ENCODE measurements at regions not wholly inside any gene's neighbourhood (a gene's known extent, or its start where the extent isn't known, plus 50 kb on each side); places are given as distances from the start of the nearest gene placed in this dataset.

DNA sequence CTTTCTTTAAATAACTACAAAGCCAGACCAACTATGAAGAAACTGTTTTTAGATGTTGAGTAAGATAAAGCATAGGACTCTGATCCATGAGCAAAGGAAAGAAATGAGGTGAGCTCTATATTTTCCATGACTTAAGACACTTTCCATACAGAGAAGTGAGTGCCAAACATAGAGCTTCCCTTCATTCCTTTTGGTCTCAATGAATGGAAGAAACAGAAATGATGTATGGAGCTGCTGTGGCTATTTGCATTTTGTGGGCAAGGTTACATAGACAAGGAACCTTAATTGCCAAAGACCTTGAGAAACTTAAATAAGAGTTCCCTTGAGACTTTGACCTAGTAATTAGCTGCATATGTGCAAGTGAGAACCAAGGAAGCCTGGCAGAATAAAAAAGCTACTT, 1152.2 kb downstream of the XPNPEP1 start:
- no peak overlapping the region for H3K9ac ChIP-seq (ENCODE audit: low read length)
- H3K4me1 ChIP-seq (ENCODE audit: insufficient read depth, low read length): no peaks in the 10 kb centered on the region
- H3K4me3 ChIP-seq (ENCODE audit: low read depth in 1 of 2, low read length in 2 of 2): no peak overlapping the region
- H3K36me3 ChIP-seq (ENCODE audit: insufficient read depth, low read length): no peaks in the 10 kb centered on the region
- no peaks in the 10 kb centered on the region for H3K27me3 ChIP-seq (ENCODE audit: control insufficient read depth in 1 of 2, insufficient read depth in 2 of 2, low read length in 2 of 2)
- no peaks in the 10 kb centered on the region for H3K9me3 ChIP-seq (ENCODE audit: low read length)
- no peak overlapping the region for H3K27ac ChIP-seq (ENCODE audit: low read depth, low read length)

- H3K4me1 ChIP-seq (ENCODE audit: insufficient read depth, low read length): no peaks in the 10 kb centered on the region
- H3K36me3 ChIP-seq (ENCODE audit: insufficient read depth, low read length): no peaks in the 10 kb centered on the region
- H3K9ac ChIP-seq (ENCODE audit: low read length): no peak overlapping the region
- H3K9me3 ChIP-seq (ENCODE audit: low read length): no peaks in the 10 kb centered on the region
- no peak overlapping the region for H3K4me3 ChIP-seq (ENCODE audit: low read depth in 1 of 2, low read length in 2 of 2)
- no peaks in the 10 kb centered on the region for H3K27me3 ChIP-seq (ENCODE audit: control insufficient read depth in 1 of 2, insufficient read depth in 2 of 2, low read length in 2 of 2)
- H3K27ac ChIP-seq (ENCODE audit: low read depth, low read length): no peak overlapping the region
Observed at GRCh38 chr10:108765794-108766193, 1157.5 kb downstream of the XPNPEP1 start.

- no peaks in the 10 kb centered on the region for H3K36me3 ChIP-seq (ENCODE audit: insufficient read depth, low read length)
- H3K4me3 ChIP-seq (ENCODE audit: low read depth in 1 of 2, low read length in 2 of 2): no peak overlapping the region
- H3K4me1 ChIP-seq (ENCODE audit: insufficient read depth, low read length): no peaks in the 10 kb centered on the region
- no peaks in the 10 kb centered on the region for H3K9me3 ChIP-seq (ENCODE audit: low read length)
- no peak overlapping the region for H3K9ac ChIP-seq (ENCODE audit: low read length)
- no peak overlapping the region for H3K27ac ChIP-seq (ENCODE audit: low read depth, low read length)
- H3K27me3 ChIP-seq (ENCODE audit: control insufficient read depth in 1 of 2, insufficient read depth in 2 of 2, low read length in 2 of 2): no peaks in the 10 kb centered on the region
Observed at GRCh38 chr10:108757946-108758345, 1165.4 kb downstream of the XPNPEP1 start.

- H3K9me3 ChIP-seq (ENCODE audit: low read length): no peaks in the 10 kb centered on the region
- no peak overlapping the region for H3K27ac ChIP-seq (ENCODE audit: low read depth, low read length)
- H3K4me3 ChIP-seq (ENCODE audit: low read depth in 1 of 2, low read length in 2 of 2): no peak overlapping the region
- H3K9ac ChIP-seq (ENCODE audit: low read length): no peak overlapping the region
- H3K27me3 ChIP-seq (ENCODE audit: control insufficient read depth in 1 of 2, insufficient read depth in 2 of 2, low read length in 2 of 2): no peaks in the 10 kb centered on the region
- H3K36me3 ChIP-seq (ENCODE audit: insufficient read depth, low read length): no peaks in the 10 kb centered on the region
- no peaks in the 10 kb centered on the region for H3K4me1 ChIP-seq (ENCODE audit: insufficient read depth, low read length)
Observed at GRCh38 chr10:108755646-108756045, 1167.7 kb downstream of the XPNPEP1 start.

DNA sequence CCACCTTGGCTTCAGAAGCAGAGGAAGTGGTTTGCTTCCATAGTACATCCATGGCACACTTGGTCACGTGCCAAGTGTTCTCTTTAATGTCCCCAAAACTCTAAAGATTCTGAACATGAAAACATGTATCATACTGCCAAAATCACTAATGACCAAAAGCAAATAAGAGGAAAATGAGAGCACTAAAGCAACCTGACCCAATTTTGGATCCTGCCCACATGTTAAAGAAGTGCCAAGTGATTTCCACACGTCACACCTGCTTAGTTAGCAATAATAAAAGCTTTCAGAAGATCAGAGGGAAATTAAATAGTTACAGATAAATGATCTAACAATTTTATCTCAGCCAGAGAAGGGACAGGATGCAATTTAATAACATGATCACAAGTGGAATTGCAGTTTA, 1170.0 kb downstream of the XPNPEP1 start:
- no peaks in the 10 kb centered on the region for H3K27me3 ChIP-seq (ENCODE audit: control insufficient read depth in 1 of 2, insufficient read depth in 2 of 2, low read length in 2 of 2)
- H3K4me3 ChIP-seq (ENCODE audit: low read depth in 1 of 2, low read length in 2 of 2): no peak overlapping the region
- H3K9me3 ChIP-seq (ENCODE audit: low read length): no peaks in the 10 kb centered on the region

DNA sequence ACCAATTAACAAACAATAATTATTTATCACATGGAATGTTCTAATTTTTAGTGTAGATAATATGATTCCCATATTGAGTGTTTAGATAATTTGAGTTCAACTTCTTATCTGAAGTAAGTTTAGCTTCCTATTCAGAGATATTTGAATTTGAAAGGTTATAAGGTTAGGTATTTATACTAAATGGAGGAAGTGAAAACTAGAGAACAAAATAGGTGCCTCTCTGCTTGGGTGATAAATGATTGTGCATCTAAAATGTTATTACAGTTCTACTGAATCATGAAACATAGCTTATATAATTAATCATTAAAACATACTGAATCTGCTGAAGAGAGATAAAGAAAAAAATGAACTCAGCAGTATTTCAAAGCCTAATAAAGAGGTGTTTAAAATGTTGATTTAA, 1174.3 kb downstream of the XPNPEP1 start:
- no peaks in the 10 kb centered on the region for H3K27me3 ChIP-seq (ENCODE audit: control insufficient read depth in 1 of 2, insufficient read depth in 2 of 2, low read length in 2 of 2)

More for the DNA sequence above, 1170.0 kb downstream of the XPNPEP1 start:
- no peaks in the 10 kb centered on the region for H3K4me1 ChIP-seq (ENCODE audit: insufficient read depth, low read length)
- no peaks in the 10 kb centered on the region for H3K36me3 ChIP-seq (ENCODE audit: insufficient read depth, low read length)
- no peak overlapping the region for H3K27ac ChIP-seq (ENCODE audit: low read depth, low read length)
- no peak overlapping the region for H3K9ac ChIP-seq (ENCODE audit: low read length)

DNA sequence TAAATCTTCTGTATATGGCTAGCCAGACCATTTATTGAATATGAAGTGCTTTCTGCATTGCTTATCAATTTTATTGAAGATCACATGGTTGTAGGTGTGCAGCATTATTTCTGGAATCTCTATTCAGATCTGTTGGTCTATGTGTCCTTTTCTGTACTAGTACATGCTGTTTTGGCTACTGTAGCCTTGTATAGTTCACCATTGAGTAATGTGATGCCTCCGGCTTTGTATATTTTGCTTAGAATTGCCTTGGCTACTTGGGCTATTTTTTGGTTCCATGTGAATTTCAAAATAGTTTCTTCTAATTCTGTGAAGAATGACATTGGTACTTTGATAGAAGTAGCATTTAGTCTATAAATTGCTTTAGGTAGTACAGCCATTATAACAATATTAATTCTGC, 1187.2 kb downstream of the XPNPEP1 start:
- Histone ChIP-seq H3K4me3 (ENCODE audit: low read depth in 1 of 2, low read length in 2 of 2) (no peak overlapping the region), H3K36me3 (ENCODE audit: insufficient read depth, low read length) (no peaks in the 10 kb centered on the region), H3K27me3 (ENCODE audit: control insufficient read depth in 1 of 2, insufficient read depth in 2 of 2, low read length in 2 of 2) (no peaks in the 10 kb centered on the region), H3K27ac (ENCODE audit: low read depth, low read length) (no peak overlapping the region), H3K9me3 (ENCODE audit: low read length) (no peaks in the 10 kb centered on the region), H3K9ac (ENCODE audit: low read length) (no peak overlapping the region), H3K4me1 (ENCODE audit: insufficient read depth, low read length) (no peaks in the 10 kb centered on the region)

More for the DNA sequence above, 1174.3 kb downstream of the XPNPEP1 start:
- Histone ChIP-seq H3K9ac (ENCODE audit: low read length) (no peak overlapping the region), H3K27ac (ENCODE audit: low read depth, low read length) (no peak overlapping the region), H3K4me3 (ENCODE audit: low read depth in 1 of 2, low read length in 2 of 2) (no peak overlapping the region), H3K4me1 (ENCODE audit: insufficient read depth, low read length) (no peaks in the 10 kb centered on the region), H3K9me3 (ENCODE audit: low read length) (no peaks in the 10 kb centered on the region), H3K36me3 (ENCODE audit: insufficient read depth, low read length) (no peaks in the 10 kb centered on the region)

- no peaks in the 10 kb centered on the region for H3K9me3 ChIP-seq (ENCODE audit: low read length)
- no peaks in the 10 kb centered on the region for H3K27me3 ChIP-seq (ENCODE audit: control insufficient read depth in 1 of 2, insufficient read depth in 2 of 2, low read length in 2 of 2)
- H3K4me1 ChIP-seq (ENCODE audit: insufficient read depth, low read length): no peaks in the 10 kb centered on the region
- no peak overlapping the region for H3K27ac ChIP-seq (ENCODE audit: low read depth, low read length)
- no peaks in the 10 kb centered on the region for H3K36me3 ChIP-seq (ENCODE audit: insufficient read depth, low read length)
- H3K9ac ChIP-seq (ENCODE audit: low read length): no peak overlapping the region
- no peak overlapping the region for H3K4me3 ChIP-seq (ENCODE audit: low read depth in 1 of 2, low read length in 2 of 2)
Observed at GRCh38 chr10:108735380-108735779, 1187.9 kb downstream of the XPNPEP1 start.

- H3K27ac ChIP-seq (ENCODE audit: low read depth, low read length): no peak overlapping the region
- no peaks in the 10 kb centered on the region for H3K9me3 ChIP-seq (ENCODE audit: low read length)
- no peaks in the 10 kb centered on the region for H3K36me3 ChIP-seq (ENCODE audit: insufficient read depth, low read length)
- no peaks in the 10 kb centered on the region for H3K27me3 ChIP-seq (ENCODE audit: control insufficient read depth in 1 of 2, insufficient read depth in 2 of 2, low read length in 2 of 2)
- H3K4me3 ChIP-seq (ENCODE audit: low read depth in 1 of 2, low read length in 2 of 2): no peak overlapping the region
- no peaks in the 10 kb centered on the region for H3K4me1 ChIP-seq (ENCODE audit: insufficient read depth, low read length)
- no peak overlapping the region for H3K9ac ChIP-seq (ENCODE audit: low read length)
Observed at GRCh38 chr10:108721874-108722273, 1201.4 kb downstream of the XPNPEP1 start.

DNA sequence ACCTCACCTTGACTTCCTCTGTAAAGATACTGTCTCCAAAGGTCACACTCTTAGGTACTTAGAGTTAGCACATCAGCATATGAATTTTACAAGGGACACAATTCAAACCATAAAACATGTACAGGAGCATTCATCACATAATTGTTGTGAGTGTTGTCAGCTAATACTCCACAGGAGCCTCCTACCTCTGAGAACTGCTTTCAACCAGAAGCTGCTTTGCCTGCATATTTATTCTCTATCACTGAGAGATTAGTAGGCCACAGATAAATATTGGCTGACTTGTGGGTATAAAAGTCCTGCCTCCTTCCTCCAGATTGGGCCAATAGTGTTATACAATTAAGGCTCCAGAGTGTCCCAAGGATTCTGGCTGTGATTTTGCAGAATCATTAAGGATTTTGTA, 1207.0 kb downstream of the XPNPEP1 start:
- Histone ChIP-seq H3K4me3 (ENCODE audit: low read depth in 1 of 2, low read length in 2 of 2) (no peak overlapping the region), H3K4me1 (ENCODE audit: insufficient read depth, low read length) (no peaks in the 10 kb centered on the region), H3K9me3 (ENCODE audit: low read length) (no peaks in the 10 kb centered on the region), H3K9ac (ENCODE audit: low read length) (no peak overlapping the region), H3K27me3 (ENCODE audit: control insufficient read depth in 1 of 2, insufficient read depth in 2 of 2, low read length in 2 of 2) (no peaks in the 10 kb centered on the region), H3K27ac (ENCODE audit: low read depth, low read length) (no peak overlapping the region), H3K36me3 (ENCODE audit: insufficient read depth, low read length) (no peaks in the 10 kb centered on the region)

- Histone ChIP-seq H3K9ac (ENCODE audit: low read length) (no peak overlapping the region), H3K36me3 (ENCODE audit: insufficient read depth, low read length) (no peaks in the 10 kb centered on the region), H3K27ac (ENCODE audit: low read depth, low read length) (no peak overlapping the region), H3K4me1 (ENCODE audit: insufficient read depth, low read length) (no peaks in the 10 kb centered on the region), H3K4me3 (ENCODE audit: low read depth in 1 of 2, low read length in 2 of 2) (no peak overlapping the region), H3K9me3 (ENCODE audit: low read length) (no peaks in the 10 kb centered on the region), H3K27me3 (ENCODE audit: control insufficient read depth in 1 of 2, insufficient read depth in 2 of 2, low read length in 2 of 2) (no peaks in the 10 kb centered on the region)
Observed at GRCh38 chr10:108709927-108710722, 1213.2 kb downstream of the XPNPEP1 start.

DNA sequence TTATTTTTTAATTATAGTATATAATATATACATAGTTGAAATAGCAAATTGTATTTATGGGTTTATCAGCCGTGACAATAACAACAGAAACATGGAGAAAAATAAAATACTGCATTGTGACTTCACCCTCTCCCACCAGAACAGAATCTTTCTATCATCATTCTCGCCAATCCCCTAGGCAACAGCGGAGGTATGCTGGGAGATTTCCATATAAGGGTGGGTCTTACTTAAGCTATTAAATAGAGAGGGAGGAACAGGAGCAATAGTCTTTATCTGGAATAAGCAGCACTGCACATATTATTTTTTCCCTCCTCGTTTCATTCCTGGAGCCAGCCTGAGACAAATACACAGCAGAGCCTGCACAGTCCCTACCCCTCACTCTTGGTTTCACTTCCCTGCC, 1214.9 kb downstream of the XPNPEP1 start:
- H3K36me3 ChIP-seq (ENCODE audit: insufficient read depth, low read length): no peaks in the 10 kb centered on the region

More for the DNA sequence above, 1214.9 kb downstream of the XPNPEP1 start:
- Histone ChIP-seq H3K9ac (ENCODE audit: low read length) (no peak overlapping the region), H3K4me3 (ENCODE audit: low read depth in 1 of 2, low read length in 2 of 2) (no peak overlapping the region), H3K27me3 (ENCODE audit: control insufficient read depth in 1 of 2, insufficient read depth in 2 of 2, low read length in 2 of 2) (no peaks in the 10 kb centered on the region), H3K9me3 (ENCODE audit: low read length) (no peaks in the 10 kb centered on the region), H3K27ac (ENCODE audit: low read depth, low read length) (no peak overlapping the region), H3K4me1 (ENCODE audit: insufficient read depth, low read length) (no peaks in the 10 kb centered on the region)

All from muscle layer of colon (tissue), 2 donors.